Calu3 (cell line): ENCODE measurements at regions not wholly inside any gene's neighbourhood (a gene's known extent, or its start where the extent isn't known, plus 50 kb on each side); places are given as distances from the start of the nearest gene placed in this dataset.

Experiments used
- BruUV-seq: library from RNA; stranded (reverse); fragments of 400-500 nt; replicated peaks from 2 replicates; lab custom pipeline; 2021; lab: Mats Ljungman, UMichigan
- CTCF ChIA-PET: fragments of 300-600 bp; sonication (Branson Sonifier 250); formaldehyde crosslinking; loops from one replicate; lab custom pipeline; 2022; ENCODE audit warnings: antibody characterized with exemption; lab: Charles Lee
- DNase-seq: peaks from one replicate; pipeline ENCODE4 v3.0.0; 2022
- H3K27ac Mint-ChIP-seq: one replicate; pipeline ENCODE4 v1.8.0; 2022; ENCODE audit warnings: mixed read lengths; ENCODE audit not compliant: unreplicated experiment
- H3K27me3 Mint-ChIP-seq: one replicate; pipeline ENCODE4 v1.8.0; 2022; ENCODE audit warnings: mixed read lengths; ENCODE audit not compliant: unreplicated experiment
- H3K36me3 Mint-ChIP-seq: one replicate; pipeline ENCODE4 v1.8.0; 2022; ENCODE audit warnings: mild to moderate bottlenecking, moderate library complexity, mixed read lengths; ENCODE audit not compliant: insufficient read depth, unreplicated experiment
- H3K4me1 Mint-ChIP-seq: one replicate; pipeline ENCODE4 v1.8.0; 2022; ENCODE audit warnings: mild to moderate bottlenecking, low read depth, mixed read lengths; ENCODE audit not compliant: unreplicated experiment
- H3K4me3 Mint-ChIP-seq: one replicate; pipeline ENCODE4 v1.8.0; 2022; ENCODE audit warnings: mild to moderate bottlenecking, low read depth, moderate library complexity, mixed read lengths; ENCODE audit not compliant: unreplicated experiment
- H3K9me3 Mint-ChIP-seq: one replicate; pipeline ENCODE4 v1.8.0; 2022; ENCODE audit warnings: low read depth, mixed read lengths; ENCODE audit not compliant: unreplicated experiment
- CTCF ChIP-seq: fragments of 200-600 bp; IDR thresholded peaks from one replicate; pipeline ENCODE4 v1.8.0; 2022; ENCODE audit warnings: antibody characterized with exemption; ENCODE audit not compliant: unreplicated experiment
- intact Hi-C: fragments of 100-400 bp; cut with micrococcal nuclease; formaldehyde crosslinking; loops from one replicate; pipeline ENCODE4 v1.10.0; 2022; ENCODE audit not compliant: unreplicated experiment

GRCh38 chr3:31448035-31448881 is 84.5 kb upstream of the STT3B start:
- DNase-seq: peak; percentile 40
- Mint-ChIP-seq H3K27ac (no peak overlapping the region), H3K27me3 (no peaks in the 10 kb centered on the region), H3K4me3 (no peak overlapping the region), H3K9me3 (peaks cover 3% of the 10 kb centered on the region), H3K36me3 (no peaks in the 10 kb centered on the region), H3K4me1 (peaks cover 7% of the 10 kb centered on the region)
- no TSS peak for BruUV-seq
- intact Hi-C loops: no loop called here
- peak; percentile 61 for TF ChIP-seq CTCF
- CTCF ChIA-PET: no interaction called here

GRCh38 chr3:31448882-31449243 is 83.9 kb upstream of the STT3B start:
- Mint-ChIP-seq H3K4me3 (no peak overlapping the region), H3K27me3 (no peaks in the 10 kb centered on the region), H3K4me1 (peaks cover 7% of the 10 kb centered on the region), H3K9me3 (peaks cover 3% of the 10 kb centered on the region), H3K36me3 (no peaks in the 10 kb centered on the region), H3K27ac (no peak overlapping the region)
- intact Hi-C loops: no loop called here
- no TSS peak for BruUV-seq
- CTCF ChIA-PET: no interaction called here
- no peak for TF ChIP-seq CTCF
- no peak for DNase-seq

- peaks cover 6% of the 10 kb centered on the region for H3K4me1 Mint-ChIP-seq
- peaks cover 4% of the 10 kb centered on the region for H3K27me3 Mint-ChIP-seq
- no peaks in the 10 kb centered on the region for H3K36me3 Mint-ChIP-seq
- no peak for TF ChIP-seq CTCF
- H3K9me3 Mint-ChIP-seq: peaks cover 3% of the 10 kb centered on the region
- intact Hi-C loops: no loop called here
- BruUV-seq: no TSS peak
- H3K4me3 Mint-ChIP-seq: no peak overlapping the region
- DNase-seq: no peak
- CTCF ChIA-PET: no interaction called here
- H3K27ac Mint-ChIP-seq: no peak overlapping the region
Observed at GRCh38 chr3:31449318-31449717, 83.4 kb upstream of the STT3B start.

- DNase-seq: no peak
- Mint-ChIP-seq H3K27me3 (peaks cover 9% of the 10 kb centered on the region), H3K36me3 (no peaks in the 10 kb centered on the region), H3K4me1 (no peaks in the 10 kb centered on the region), H3K9me3 (peaks cover 3% of the 10 kb centered on the region), H3K27ac (no peak overlapping the region), H3K4me3 (no peak overlapping the region)
- no TSS peak for BruUV-seq
- intact Hi-C loops: no loop called here
- no peak for TF ChIP-seq CTCF
- CTCF ChIA-PET: no interaction called here
Observed at GRCh38 chr3:31450345-31450744, 82.4 kb upstream of the STT3B start.
